Effector CD4-positive, alpha-beta T cell (primary cell): ENCODE measurements at regions not wholly inside any gene's neighbourhood (a gene's known extent, or its start where the extent isn't known, plus 50 kb on each side); places are given as distances from the start of the nearest gene placed in this dataset.
"Not testable (repeated sequence)": the region's sequence is repeated elsewhere in the genome, so short reads cannot be mapped to it uniquely, and the experiment has no call there.

Source experiments
- DNase-seq: peaks from one replicate; pipeline ENCODE4 v3.0.0-alpha.2; 2020

GRCh38 chr11:86166287-86166686, 78.3 kb upstream of the EED start:
- not testable (repeated sequence) for DNase-seq

- DNase-seq: no peak
Observed at GRCh38 chr11:86164106-86164505, 80.4 kb upstream of the EED start.

- not testable (repeated sequence) for DNase-seq
Observed at GRCh38 chr11:86163221-86163876, 81.2 kb upstream of the EED start.

- no peak for DNase-seq
Observed at GRCh38 chr11:86162239-86162638, 82.3 kb upstream of the EED start.

GRCh38 chr11:86161837-86162236, 82.7 kb upstream of the EED start:
- DNase-seq: no peak

- no peak for DNase-seq
Observed at GRCh38 chr11:86161336-86161735, 83.2 kb upstream of the EED start.

- no peak for DNase-seq
Observed at GRCh38 chr11:86160541-86161149, 83.9 kb upstream of the EED start.

- DNase-seq: no peak
Observed at GRCh38 chr11:86159581-86159891, 85.0 kb upstream of the EED start.

- DNase-seq: no peak
Observed at GRCh38 chr11:86158704-86159580, 85.6 kb upstream of the EED start.

GRCh38 chr11:86157797-86158378, 86.7 kb upstream of the EED start:
- DNase-seq: no peak

- DNase-seq: no peak
Observed at GRCh38 chr11:86156397-86156955, 87.6 kb upstream of the PICALM start.

GRCh38 chr11:86155200-86155844, 86.4 kb upstream of the PICALM start:
- DNase-seq: no peak

- DNase-seq: no peak
Observed at GRCh38 chr11:86153439-86153838, 84.6 kb upstream of the PICALM start.

GRCh38 chr11:86152901-86153300, 84.0 kb upstream of the PICALM start:
- no peak for DNase-seq

GRCh38 chr11:86152006-86152862, 83.3 kb upstream of the PICALM start:
- no peak for DNase-seq

- DNase-seq: no peak
Observed at GRCh38 chr11:86151174-86152005, 82.5 kb upstream of the PICALM start.

GRCh38 chr11:86150847-86151173, 81.9 kb upstream of the PICALM start:
- DNase-seq: no peak

- no peak for DNase-seq
Observed at GRCh38 chr11:86149792-86150191, 80.9 kb upstream of the PICALM start.

- DNase-seq: no peak
Observed at GRCh38 chr11:86148345-86148747, 79.5 kb upstream of the PICALM start.

- no peak for DNase-seq
Observed at GRCh38 chr11:86147004-86147403, 78.1 kb upstream of the PICALM start.
